Ovary (tissue), 3 donors: ENCODE measurements at regions not wholly inside any gene's neighbourhood (a gene's known extent, or its start where the extent isn't known, plus 50 kb on each side); places are given as distances from the start of the nearest gene placed in this dataset.

Experiments used
- EP300 ChIP-seq: sonication (generic); formaldehyde crosslinking; IDR thresholded peaks from one replicate; pipeline ENCODE4 v1.6.1; 2017; ENCODE audit warnings: antibody characterized with exemption
- POLR2A ChIP-seq: fragments of 450-650 bp; IDR thresholded peaks from one replicate; pipeline ENCODE4 v1.6.1; 2017; ENCODE audit warnings: antibody characterized with exemption, mild to moderate bottlenecking, moderate library complexity
- TF ChIP-seq, protein P1 (sequence below), 3 donors: fragments of 450-650 bp in 2 of 3; fragments of 200-600 bp in 1 of 3; IDR thresholded peaks; one replicate each; pipeline versions ENCODE4 v1.5.1 to v1.8.0; 2016 to 2022; ENCODE audit warnings: antibody characterized with exemption in 3 of 3, mild to moderate bottlenecking in 1 of 3
- donor health status: DM: no; HTN: no; CAD: no.

- TF ChIP-seq, protein P1, sequence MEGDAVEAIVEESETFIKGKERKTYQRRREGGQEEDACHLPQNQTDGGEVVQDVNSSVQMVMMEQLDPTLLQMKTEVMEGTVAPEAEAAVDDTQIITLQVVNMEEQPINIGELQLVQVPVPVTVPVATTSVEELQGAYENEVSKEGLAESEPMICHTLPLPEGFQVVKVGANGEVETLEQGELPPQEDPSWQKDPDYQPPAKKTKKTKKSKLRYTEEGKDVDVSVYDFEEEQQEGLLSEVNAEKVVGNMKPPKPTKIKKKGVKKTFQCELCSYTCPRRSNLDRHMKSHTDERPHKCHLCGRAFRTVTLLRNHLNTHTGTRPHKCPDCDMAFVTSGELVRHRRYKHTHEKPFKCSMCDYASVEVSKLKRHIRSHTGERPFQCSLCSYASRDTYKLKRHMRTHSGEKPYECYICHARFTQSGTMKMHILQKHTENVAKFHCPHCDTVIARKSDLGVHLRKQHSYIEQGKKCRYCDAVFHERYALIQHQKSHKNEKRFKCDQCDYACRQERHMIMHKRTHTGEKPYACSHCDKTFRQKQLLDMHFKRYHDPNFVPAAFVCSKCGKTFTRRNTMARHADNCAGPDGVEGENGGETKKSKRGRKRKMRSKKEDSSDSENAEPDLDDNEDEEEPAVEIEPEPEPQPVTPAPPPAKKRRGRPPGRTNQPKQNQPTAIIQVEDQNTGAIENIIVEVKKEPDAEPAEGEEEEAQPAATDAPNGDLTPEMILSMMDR (IDR thresholded peaks at IDR 0.05), result no peak
- TF ChIP-seq POLR2A, result no peak
- TF ChIP-seq EP300, result no peak
Observed at GRCh38 chr7:31214751-31215150, 125.8 kb downstream of the NEUROD6 start.
